Heart right ventricle (tissue), 16 donors: ENCODE measurements at regions not wholly inside any gene's neighbourhood (a gene's known extent, or its start where the extent isn't known, plus 50 kb on each side); places are given as distances from the start of the nearest gene placed in this dataset.
A peak's percentile ranks its signal among the peaks of the same experiment; 100 is the strongest.

Experiments
- ATAC-seq, 8 donors: fragments of 200-7000 bp; cut with Tn5 transposase; one replicate each; pipeline ENCODE4 v1.9.1; 2020; ENCODE audit warnings: mild to moderate bottlenecking in 8 of 8, moderate library complexity in 8 of 8, moderate number of reproducible peaks in 1 of 8
- DNase-seq, 2 donors: peaks; one replicate each; pipeline ENCODE4 v3.0.0-alpha.2; 2020
- H3K27ac ChIP-seq, 10 donors: fragments of 200-600 bp; sonication (generic) in 2 of 10; one replicate each; pipeline versions ENCODE4 v1.5.0 to v1.8.0; 2020 to 2022; ENCODE audit warnings: mild to moderate bottlenecking in 3 of 10
- H3K27me3 ChIP-seq, 7 donors: fragments of 200-600 bp; one replicate each; pipeline ENCODE4 v1.8.0; 2021 to 2022; ENCODE audit warnings: mild to moderate bottlenecking in 2 of 7
- H3K36me3 ChIP-seq, 9 donors: fragments of 200-600 bp; sonication (generic) in 1 of 9; one replicate each; pipeline versions ENCODE4 v1.5.0 to v1.8.0; 2020 to 2022; ENCODE audit warnings: mild to moderate bottlenecking in 2 of 9
- H3K4me1 ChIP-seq, 9 donors: fragments of 200-600 bp; sonication (generic) in 1 of 9; one replicate each; pipeline versions ENCODE4 v1.5.0 to v1.8.0; 2020 to 2022; ENCODE audit warnings: mild to moderate bottlenecking in 4 of 9
- H3K4me3 ChIP-seq, 10 donors: fragments of 200-600 bp; sonication (generic) in 2 of 10; one replicate each; pipeline versions ENCODE4 v1.5.0 to v1.8.0; 2020 to 2022; ENCODE audit warnings: mild to moderate bottlenecking in 7 of 10, moderate library complexity in 2 of 10
- H3K9me3 ChIP-seq, 11 donors: fragments of 200-600 bp in 10 of 11; sonication (generic) in 2 of 11; one replicate each; pipeline versions ENCODE4 v1.5.0 to v1.8.0; 2013 to 2022; ENCODE audit warnings: mild to moderate bottlenecking in 2 of 11, control low read depth in 1 of 11, moderate library complexity in 1 of 11
- CTCF ChIP-seq, 9 donors: fragments of 200-600 bp; sonication (generic) in 2 of 9; IDR thresholded peaks; one replicate each; pipeline versions ENCODE4 v1.5.0 to v1.8.0; 2021 to 2022; ENCODE audit warnings: antibody characterized with exemption in 9 of 9, mild to moderate bottlenecking in 5 of 9, moderate library complexity in 1 of 9
- WGBS, 2 donors: extraction: QIAGEN DNeasy Blood & Tissue Kit; methylation state at CpG; one replicate each; pipeline ENCODE4 v1.1.7; 2013; ENCODE audit warnings: inconsistent platforms in 1 of 2; 5-methylcytosine and 5-hydroxymethylcytosine counted together
- intact Hi-C, 10 donors: fragments of 100-400 bp; cut with DNase I; formaldehyde crosslinking; loops; one replicate each; pipeline versions ENCODE4 v1.11.1 to v1.14.2; 2022
- donor health status: Arrhythmogenic right ventricular cardiomyopathy.
- donor health status: ischemic (EF 13 %, LVEDD 7.1; RV severe dilation, severe dysfunction).
- donor health status: healthy with polysubstance abuse.
- donor health status: DM: no; HTN: yes; CAD: no.
- donor health status: DM: no; HTN: no; CAD: no.
- donor health status: ischemic (EF 25% LVEDD 6.9; RV normal size, moderate dysfunction).
- donor health status: ischemic (EF 25% LVEDD 5.7; RV mildly dilated, moderate dysfunction).
- donor health status: healthy.
- donor health status: DM: yes; HTN: yes; CAD: no.
- donor health status: Ischemic cardiomyopathy.
- donor health status: ischemic (EF 35%, LVEDD 5.7; RV mildly dilated, moderate dysfunction).
- donor health status: nonischemic (EF 11% LVEDD 7.7; RV severe dilation, severe dysfunction).
- donor health status: DM: yes; HTN: yes; CAD: no.
- donor health status: PGD.
- donor health status: ischemic (EF 29% LVEDD 5.4; RV normal size, mild dysfunction).
- donor health status: nonischemic (EF 23%, LVEDD 6.1; RV moderate dilation, normal function).

GRCh38 chr12:116650585-116651087 is 87.2 kb downstream of the SPRING1 start:
- DNase-seq (no peak), ATAC-seq (peak in 2 of 8 donors; percentile 15 to 53)
- H3K4me3 ChIP-seq, result no peak overlapping the region
- H3K27ac ChIP-seq, result peak overlapping the region in 1 of 10 donors; percentile 50
- intact Hi-C loops, result loop anchor here in 1 of 10 donors (2.0 kb wide), 1 partner anchor 40 kb away; no protein-coding TSS in a partner anchor
- H3K4me1 ChIP-seq, result peaks cover 0 to 15% (median 0%) of the 10 kb centered on the region in 9 donors
- no peak for TF ChIP-seq CTCF (IDR thresholded peaks at IDR 0.05)
- 58 to 73% methylated on average over 6 of the region's 6 CpGs for WGBS, 2 donors
- H3K9me3 ChIP-seq, result peaks cover 0 to 9% (median 0%) of the 10 kb centered on the region in 11 donors
- H3K36me3 ChIP-seq, result no peaks in the 10 kb centered on the region
- H3K27me3 ChIP-seq, result no peaks in the 10 kb centered on the region

GRCh38 chr12:116650062-116650461 is 87.8 kb downstream of the SPRING1 start:
- Histone ChIP-seq H3K4me3 (no peak overlapping the region), H3K4me1 (peaks cover 0 to 15% (median 0%) of the 10 kb centered on the region in 9 donors), H3K27me3 (no peaks in the 10 kb centered on the region), H3K27ac (peak overlapping the region in 1 of 10 donors; percentile 49), H3K36me3 (no peaks in the 10 kb centered on the region), H3K9me3 (peaks cover 0 to 10% (median 0%) of the 10 kb centered on the region in 11 donors)
- DNase-seq (no peak), ATAC-seq (no peak)
- no peak for TF ChIP-seq CTCF (IDR thresholded peaks at IDR 0.05)
- intact Hi-C loops, result loop anchor here in 1 of 10 donors (2.0 kb wide), 1 partner anchor 39 kb away; no protein-coding TSS in a partner anchor
- WGBS, 2 donors, result 65 to 82% methylated on average over 2 of the region's 2 CpGs

- WGBS, 2 donors, result 37 to 40% methylated on average over 4 of the region's 4 CpGs
- Histone ChIP-seq H3K4me3 (no peak overlapping the region), H3K27ac (peak overlapping the region in 7 of 10 donors; percentile 2 to 54 (median 45)), H3K27me3 (no peaks in the 10 kb centered on the region), H3K36me3 (no peaks in the 10 kb centered on the region), H3K9me3 (peaks cover 0 to 14% (median 0%) of the 10 kb centered on the region in 11 donors), H3K4me1 (peaks cover 0 to 15% (median 0%) of the 10 kb centered on the region in 9 donors)
- no peak for TF ChIP-seq CTCF (IDR thresholded peaks at IDR 0.05)
- peak in 6 of 8 donors; percentile 34 to 87 (median 56) for ATAC-seq
- intact Hi-C loops, result no loop called here
- DNase-seq, result no peak
These were observed 88.6 kb downstream of the MAP1LC3B2 start for GRCh38 chr12:116647813-116648212.

GRCh38 chr12:116646901-116647300 is 87.7 kb downstream of the MAP1LC3B2 start:
- no peak overlapping the region for H3K27ac ChIP-seq
- peaks cover 0 to 14% (median 0%) of the 10 kb centered on the region in 11 donors for H3K9me3 ChIP-seq
- intact Hi-C loops, result no loop called here
- H3K4me3 ChIP-seq, result no peak overlapping the region
- TF ChIP-seq CTCF (IDR thresholded peaks at IDR 0.05), result no peak
- ATAC-seq (no peak), DNase-seq (no peak)
- no peaks in the 10 kb centered on the region for H3K36me3 ChIP-seq
- no peaks in the 10 kb centered on the region for H3K27me3 ChIP-seq
- peaks cover 0 to 15% (median 0%) of the 10 kb centered on the region in 9 donors for H3K4me1 ChIP-seq
